ENCODE measurements at regions not wholly inside any gene's neighbourhood (a gene's known extent, or its start where the extent isn't known, plus 50 kb on each side); places are given as distances from the start of the nearest gene placed in this dataset.

DNA sequence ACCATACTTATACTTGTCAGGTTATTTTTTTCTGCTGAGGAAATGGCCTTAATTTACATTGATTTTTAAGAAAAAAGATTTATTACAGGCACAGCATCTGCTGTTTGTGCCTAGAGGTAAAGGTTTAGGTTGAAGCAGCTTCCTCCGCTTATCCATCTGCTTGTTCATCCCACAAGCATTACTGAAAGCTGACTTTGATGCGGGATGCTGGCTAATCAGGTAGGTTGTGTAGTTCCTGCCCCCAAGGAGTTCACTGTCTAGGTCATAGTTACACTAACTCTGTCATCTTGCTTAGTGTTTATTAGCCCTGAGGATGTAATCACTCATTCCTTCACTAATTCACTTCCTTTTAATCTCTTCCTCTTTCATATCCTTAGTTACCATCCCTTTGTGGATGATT, 377.7 kb upstream of the KAZN start:
- H3K36me3 Mint-ChIP-seq: no peaks in the 10 kb centered on the region

GRCh38 chr1:14222086-14222485, 376.4 kb upstream of the KAZN start:
- H3K27ac ChIP-seq (ENCODE audit: low read length): no peak overlapping the region
- ChIA-PET CTCF (no interaction called here), POLR2A (no interaction called here)
- Mint-ChIP-seq H3K27me3 (peaks cover 8% of the 10 kb centered on the region in 2 donors), H3K9me3 (peaks cover 2 to 6% (median 3%) of the 10 kb centered on the region in 3 donors), H3K4me1 (no peaks in the 10 kb centered on the region), H3K27ac (no peak overlapping the region), H3K36me3 (no peaks in the 10 kb centered on the region), H3K4me3 (no peak overlapping the region)
- no CpG with 5 or more reads among the region's 6 CpGs for WGBS (ENCODE audit: insufficient coverage)
- H3K36me3 ChIP-seq (ENCODE audit: control insufficient read depth in 2 of 2, extremely low read depth in 1 of 2, insufficient read depth in 1 of 2, low read length in 1 of 2): no peaks in the 10 kb centered on the region
- no peak for ATAC-seq (replicated peaks in 1 of 4)
- no peaks in the 10 kb centered on the region for H3K4me1 ChIP-seq (ENCODE audit: control insufficient read depth in 1 of 2, extremely low read depth in 1 of 2, insufficient read depth in 2 of 2, low read length in 2 of 2)
- H3K27me3 ChIP-seq (replicated peaks in 1 of 2; ENCODE audit: control insufficient read depth in 2 of 2, extremely low read depth in 1 of 2, insufficient read depth in 2 of 2, low read length in 1 of 2): peaks cover 0 to 3% of the 10 kb centered on the region in 2 experiments
- H3K9me3 ChIP-seq: no peaks in the 10 kb centered on the region
- DNase-seq: no peak
- H3K4me3 ChIP-seq (ENCODE audit: control insufficient read depth in 1 of 2, extremely low read depth in 1 of 2, low read length in 1 of 2): no peak overlapping the region

More for the DNA sequence above, 377.7 kb upstream of the KAZN start:
- Histone ChIP-seq H3K9me3 (no peaks in the 10 kb centered on the region), H3K4me1 (ENCODE audit: control insufficient read depth in 1 of 2, extremely low read depth in 1 of 2, insufficient read depth in 2 of 2, low read length in 2 of 2) (no peaks in the 10 kb centered on the region), H3K27ac (ENCODE audit: low read length) (no peak overlapping the region), H3K4me3 (ENCODE audit: control insufficient read depth in 1 of 2, extremely low read depth in 1 of 2, low read length in 1 of 2) (no peak overlapping the region), H3K27me3 (replicated peaks in 1 of 2; ENCODE audit: control insufficient read depth in 2 of 2, extremely low read depth in 1 of 2, insufficient read depth in 2 of 2, low read length in 1 of 2) (peaks cover 0 to 3% of the 10 kb centered on the region in 2 experiments), H3K36me3 (ENCODE audit: control insufficient read depth in 2 of 2, extremely low read depth in 1 of 2, insufficient read depth in 1 of 2, low read length in 1 of 2) (no peaks in the 10 kb centered on the region)
- Mint-ChIP-seq H3K4me3 (no peak overlapping the region), H3K9me3 (peaks cover 4 to 10% (median 9%) of the 10 kb centered on the region in 3 donors), H3K27ac (no peak overlapping the region), H3K4me1 (no peaks in the 10 kb centered on the region), H3K27me3 (peaks cover 8% of the 10 kb centered on the region in 2 donors)
- no peak for ATAC-seq (replicated peaks in 1 of 4)
- WGBS (ENCODE audit: insufficient coverage): 40% methylated on average over 1 of the region's 2 CpGs
- DNase-seq: no peak
- CTCF ChIA-PET: no interaction called here
- POLR2A ChIA-PET: no interaction called here

DNA sequence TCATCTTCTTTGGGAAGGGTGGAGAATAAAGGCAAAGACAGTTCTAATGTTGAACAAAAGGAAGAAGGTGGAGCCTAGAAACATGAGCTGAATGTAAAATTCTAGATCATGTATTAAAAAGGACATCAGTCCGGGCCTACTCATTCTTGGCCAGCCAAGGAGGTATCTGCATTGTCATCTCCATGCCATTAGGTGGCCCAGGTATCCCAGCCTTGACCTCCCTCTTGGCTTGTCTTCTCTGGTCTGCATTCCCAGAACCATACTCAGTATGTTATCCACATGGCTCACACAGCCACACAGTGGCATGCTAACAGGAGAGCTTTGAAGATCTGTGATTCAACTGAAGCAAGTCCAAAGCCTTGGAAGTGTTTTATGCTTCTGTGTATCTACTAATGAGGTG, 369.8 kb upstream of the KAZN start:
- Mint-ChIP-seq H3K36me3 (no peaks in the 10 kb centered on the region), H3K4me3 (no peak overlapping the region), H3K27me3 (peaks cover 6 to 9% of the 10 kb centered on the region in 2 donors), H3K27ac (no peak overlapping the region), H3K9me3 (peaks cover 0 to 7% (median 4%) of the 10 kb centered on the region in 3 donors), H3K4me1 (no peaks in the 10 kb centered on the region)
- ChIA-PET CTCF (interaction anchor here in 1 of 2 donors (0.5 kb wide), 1 partner anchor 870 kb away, joined by 4 read pairs; no protein-coding TSS in a partner anchor), POLR2A (no interaction called here)
- DNase-seq: no peak
- Histone ChIP-seq H3K4me3 (ENCODE audit: control insufficient read depth in 1 of 2, extremely low read depth in 1 of 2, low read length in 1 of 2) (no peak overlapping the region), H3K9me3 (no peaks in the 10 kb centered on the region), H3K27me3 (replicated peaks in 1 of 2; ENCODE audit: control insufficient read depth in 2 of 2, extremely low read depth in 1 of 2, insufficient read depth in 2 of 2, low read length in 1 of 2) (peaks cover 0 to 4% of the 10 kb centered on the region in 2 experiments), H3K4me1 (ENCODE audit: control insufficient read depth in 1 of 2, extremely low read depth in 1 of 2, insufficient read depth in 2 of 2, low read length in 2 of 2) (no peaks in the 10 kb centered on the region), H3K36me3 (ENCODE audit: control insufficient read depth in 2 of 2, extremely low read depth in 1 of 2, insufficient read depth in 1 of 2, low read length in 1 of 2) (no peaks in the 10 kb centered on the region), H3K27ac (ENCODE audit: low read length) (no peak overlapping the region)
- ATAC-seq (replicated peaks in 1 of 4): no peak
- 80% methylated on average over 1 of the region's 1 CpG for WGBS (ENCODE audit: insufficient coverage)

DNA sequence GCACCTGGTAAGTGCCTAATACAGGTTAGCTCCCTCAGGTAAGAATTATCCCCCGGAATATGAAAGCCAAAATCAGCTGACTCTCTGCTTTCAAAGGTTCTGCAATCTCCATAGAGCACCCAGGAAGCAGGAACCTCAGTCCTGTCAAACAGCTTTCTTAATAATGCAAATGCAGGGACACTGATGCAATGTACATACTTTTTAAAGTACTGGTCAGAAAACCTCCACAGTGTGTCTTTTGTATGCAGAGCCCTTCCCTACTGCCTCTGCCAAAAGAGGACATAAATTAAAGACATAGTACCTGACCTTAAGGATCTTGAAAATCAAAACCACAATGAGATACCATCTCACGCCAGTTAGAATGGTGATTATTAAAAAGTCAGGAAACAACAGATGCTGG, 365.0 kb upstream of the KAZN start:
- Mint-ChIP-seq H3K27me3 (peaks cover 3 to 4% of the 10 kb centered on the region in 2 donors), H3K4me1 (no peaks in the 10 kb centered on the region), H3K27ac (no peak overlapping the region), H3K36me3 (no peaks in the 10 kb centered on the region), H3K9me3 (peaks cover 0 to 7% (median 4%) of the 10 kb centered on the region in 3 donors), H3K4me3 (no peak overlapping the region)
- Histone ChIP-seq H3K9me3 (no peaks in the 10 kb centered on the region), H3K27ac (ENCODE audit: low read length) (no peak overlapping the region), H3K4me3 (ENCODE audit: control insufficient read depth in 1 of 2, extremely low read depth in 1 of 2, low read length in 1 of 2) (no peak overlapping the region), H3K36me3 (ENCODE audit: control insufficient read depth in 2 of 2, extremely low read depth in 1 of 2, insufficient read depth in 1 of 2, low read length in 1 of 2) (no peaks in the 10 kb centered on the region), H3K27me3 (replicated peaks in 1 of 2; ENCODE audit: control insufficient read depth in 2 of 2, extremely low read depth in 1 of 2, insufficient read depth in 2 of 2, low read length in 1 of 2) (peaks cover 0 to 4% of the 10 kb centered on the region in 2 experiments), H3K4me1 (ENCODE audit: control insufficient read depth in 1 of 2, extremely low read depth in 1 of 2, insufficient read depth in 2 of 2, low read length in 2 of 2) (no peaks in the 10 kb centered on the region)
- WGBS (ENCODE audit: insufficient coverage): 75% methylated on average over 1 of the region's 2 CpGs
- POLR2A ChIA-PET: no interaction called here
- ATAC-seq (replicated peaks in 1 of 4) (no peak), DNase-seq (no peak)
- CTCF ChIA-PET: no interaction called here

DNA sequence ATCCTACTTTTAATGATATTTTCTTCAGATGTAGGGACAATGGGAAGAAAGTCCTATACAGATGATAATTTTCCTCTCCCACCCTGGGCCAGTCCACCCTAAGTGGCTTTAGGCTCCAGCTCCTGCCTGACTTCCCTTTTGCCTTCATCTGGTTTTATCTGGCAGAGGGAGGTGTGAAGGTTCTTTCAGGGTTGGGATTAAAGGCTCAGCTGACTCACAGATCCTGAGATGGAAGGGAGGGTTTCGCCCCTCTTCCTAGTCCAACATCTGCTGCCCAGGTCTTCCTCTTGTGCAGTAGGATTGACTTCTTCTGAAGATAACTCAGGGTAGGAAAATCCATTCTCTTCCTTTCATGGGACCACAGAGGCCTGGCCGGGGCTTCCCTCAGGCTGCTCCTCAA, 362.4 kb upstream of the KAZN start:
- Mint-ChIP-seq H3K4me3 (no peak overlapping the region), H3K36me3 (no peaks in the 10 kb centered on the region), H3K27ac (no peak overlapping the region), H3K4me1 (no peaks in the 10 kb centered on the region), H3K9me3 (peaks cover 0 to 6% (median 4%) of the 10 kb centered on the region in 3 donors), H3K27me3 (peaks cover 3 to 5% of the 10 kb centered on the region in 2 donors)
- no peaks in the 10 kb centered on the region for H3K36me3 ChIP-seq (ENCODE audit: control insufficient read depth in 2 of 2, extremely low read depth in 1 of 2, insufficient read depth in 1 of 2, low read length in 1 of 2)
- no peak overlapping the region for H3K27ac ChIP-seq (ENCODE audit: low read length)
- H3K9me3 ChIP-seq: no peaks in the 10 kb centered on the region
- H3K4me3 ChIP-seq (ENCODE audit: control insufficient read depth in 1 of 2, extremely low read depth in 1 of 2, low read length in 1 of 2): no peak overlapping the region
- POLR2A ChIA-PET: no interaction called here
- DNase-seq (no peak), ATAC-seq (replicated peaks in 1 of 4) (no peak)
- H3K27me3 ChIP-seq (replicated peaks in 1 of 2; ENCODE audit: control insufficient read depth in 2 of 2, extremely low read depth in 1 of 2, insufficient read depth in 2 of 2, low read length in 1 of 2): peaks cover 0 to 4% of the 10 kb centered on the region in 2 experiments
- no peaks in the 10 kb centered on the region for H3K4me1 ChIP-seq (ENCODE audit: control insufficient read depth in 1 of 2, extremely low read depth in 1 of 2, insufficient read depth in 2 of 2, low read length in 2 of 2)
- WGBS (ENCODE audit: insufficient coverage): 33% methylated on average over 1 of the region's 2 CpGs
- CTCF ChIA-PET: no interaction called here

- ChIA-PET CTCF (no interaction called here), POLR2A (no interaction called here)
- H3K4me1 Mint-ChIP-seq: no peaks in the 10 kb centered on the region
- Histone ChIP-seq H3K4me1 (ENCODE audit: control insufficient read depth in 1 of 2, extremely low read depth in 1 of 2, insufficient read depth in 2 of 2, low read length in 2 of 2) (no peaks in the 10 kb centered on the region), H3K36me3 (ENCODE audit: control insufficient read depth in 2 of 2, extremely low read depth in 1 of 2, insufficient read depth in 1 of 2, low read length in 1 of 2) (no peaks in the 10 kb centered on the region), H3K4me3 (ENCODE audit: control insufficient read depth in 1 of 2, extremely low read depth in 1 of 2, low read length in 1 of 2) (no peak overlapping the region), H3K27ac (ENCODE audit: low read length) (no peak overlapping the region), H3K9me3 (no peaks in the 10 kb centered on the region), H3K27me3 (replicated peaks in 1 of 2; ENCODE audit: control insufficient read depth in 2 of 2, extremely low read depth in 1 of 2, insufficient read depth in 2 of 2, low read length in 1 of 2) (no peaks in the 10 kb centered on the region)
- 76% methylated on average over 4 of the region's 9 CpGs for WGBS (ENCODE audit: insufficient coverage)
- DNase-seq (no peak), ATAC-seq (replicated peaks in 1 of 4) (no peak)
- no peaks in the 10 kb centered on the region for H3K36me3 Mint-ChIP-seq
- no peaks in the 10 kb centered on the region for H3K9me3 Mint-ChIP-seq
- no peak overlapping the region for H3K4me3 Mint-ChIP-seq
- H3K27ac Mint-ChIP-seq: no peak overlapping the region
- H3K27me3 Mint-ChIP-seq: peaks cover 0 to 6% of the 10 kb centered on the region in 2 donors
Observed at GRCh38 chr1:14238472-14239307, 359.8 kb upstream of the KAZN start.

Data from T-cell (primary cell).